Hepatocyte (in vitro differentiated cells): ENCODE measurements at regions not wholly inside any gene's neighbourhood (a gene's known extent, or its start where the extent isn't known, plus 50 kb on each side); places are given as distances from the start of the nearest gene placed in this dataset.

Source experiments
- DNase-seq: peaks from one replicate; pipeline ENCODE4 v3.0.0-alpha.2; 2016; ENCODE audit warnings: low spot score
- H2AFZ ChIP-seq: fragments of 200-600 bp; sonication (generic); 2 replicates; pipeline ENCODE4 v1.6.0; 2016; ENCODE audit warnings: antibody characterized with exemption, mild to moderate bottlenecking
- H3K27ac ChIP-seq: fragments of 200-600 bp; sonication (generic); 2 replicates; pipeline ENCODE4 v1.5.1; 2016; ENCODE audit warnings: mild to moderate bottlenecking
- H3K27me3 ChIP-seq: fragments of 200-600 bp; sonication (generic); 2 replicates; pipeline ENCODE4 v1.6.1; 2016
- H3K36me3 ChIP-seq: fragments of 200-600 bp; sonication (generic); replicated peaks from 2 replicates; pipeline ENCODE4 v1.5.1; 2016; ENCODE audit warnings: low read depth; ENCODE audit not compliant: insufficient read depth
- H3K4me1 ChIP-seq: fragments of 200-600 bp; sonication (generic); 2 replicates; pipeline ENCODE4 v1.5.1; 2016; ENCODE audit warnings: mild to moderate bottlenecking, moderate library complexity; ENCODE audit not compliant: insufficient read depth
- H3K4me2 ChIP-seq: fragments of 200-600 bp; sonication (generic); 2 replicates; pipeline ENCODE4 v1.6.0; 2016
- H3K4me3 ChIP-seq: fragments of 200-600 bp; sonication (generic); 2 replicates; pipeline ENCODE4 v1.5.1; 2016; ENCODE audit warnings: mild to moderate bottlenecking
- H3K79me2 ChIP-seq: fragments of 200-600 bp; sonication (generic); 2 replicates; pipeline ENCODE4 v1.6.0; 2017; ENCODE audit warnings: mild to moderate bottlenecking
- H3K9me2 ChIP-seq: fragments of 200-600 bp; sonication (generic); replicated peaks from 2 replicates; pipeline ENCODE4 v1.6.0; 2017; ENCODE audit warnings: mild to moderate bottlenecking; ENCODE audit not compliant: insufficient read depth
- H3K9me3 ChIP-seq: fragments of 200-600 bp; sonication (generic); 2 replicates; pipeline ENCODE4 v1.5.1; 2016; ENCODE audit warnings: low read depth, mild to moderate bottlenecking
- H4K20me1 ChIP-seq: fragments of 200-600 bp; sonication (generic); 2 replicates; pipeline ENCODE4 v1.6.0; 2016; ENCODE audit warnings: mild to moderate bottlenecking; ENCODE audit not compliant: insufficient read depth, poor library complexity, severe bottlenecking
- CTCF ChIP-seq: fragments of 200-600 bp; sonication (generic); IDR thresholded peaks from 2 replicates; pipeline ENCODE4 v1.5.1; 2016; ENCODE audit warnings: antibody characterized with exemption, mild to moderate bottlenecking; ENCODE audit not compliant: poor library complexity
- EZH2 ChIP-seq: fragments of 200-600 bp; sonication (generic); IDR thresholded peaks from 2 replicates; pipeline ENCODE4 v1.6.1; 2016; ENCODE audit warnings: antibody characterized with exemption, mild to moderate bottlenecking, borderline replicate concordance
- EZH2phosphoT487 ChIP-seq: fragments of 200-600 bp; sonication (generic); IDR thresholded peaks from one replicate; pipeline ENCODE4 v1.6.1; 2018; ENCODE audit warnings: antibody characterized with exemption, mild to moderate bottlenecking, low read depth, moderate library complexity; ENCODE audit not compliant: unreplicated experiment, severe bottlenecking
- WGBS: methylation state at CpG from one replicate; pipeline ENCODE4 v1.1.6; 2016; ENCODE audit warnings: low lambda C conversion rate; ENCODE audit errors: missing lambda C conversion rate; 5-methylcytosine and 5-hydroxymethylcytosine counted together

DNA sequence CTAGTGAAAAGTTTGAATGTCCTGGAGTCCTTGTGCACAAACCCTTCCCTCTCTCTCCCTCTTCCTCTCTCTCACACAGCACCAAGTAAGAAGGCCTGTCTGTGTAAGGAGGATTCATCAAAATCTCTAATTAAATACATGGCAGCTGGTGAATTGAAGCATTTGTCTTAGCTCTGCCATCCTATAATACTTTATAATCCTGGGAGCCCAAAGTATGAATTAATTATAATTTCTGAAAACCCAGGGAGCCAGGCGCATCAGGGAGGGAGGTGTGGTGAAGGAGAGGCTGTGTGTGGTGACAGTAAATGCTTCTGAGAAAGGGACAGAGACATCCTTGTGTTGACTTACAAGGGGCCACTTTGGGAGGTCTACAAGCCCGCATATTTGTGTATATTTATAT is 691.4 kb upstream of the EEF2KMT start:
- Histone ChIP-seq H3K4me3 (no peak overlapping the region), H3K9me2 (no peaks in the 10 kb centered on the region), H4K20me1 (no peaks in the 10 kb centered on the region), H3K4me2 (no peak overlapping the region), H3K79me2 (no peaks in the 10 kb centered on the region), H3K27ac (no peak overlapping the region), H3K27me3 (no peaks in the 10 kb centered on the region), H2AFZ (no peak overlapping the region), H3K4me1 (no peaks in the 10 kb centered on the region), H3K9me3 (no peaks in the 10 kb centered on the region), H3K36me3 (no peaks in the 10 kb centered on the region)
- WGBS, result 57% methylated on average over 2 of the region's 2 CpGs
- no peak for TF ChIP-seq EZH2
- TF ChIP-seq EZH2phosphoT487, result no peak
- TF ChIP-seq CTCF, result no peak
- DNase-seq, result no peak

- no peaks in the 10 kb centered on the region for H3K27me3 ChIP-seq
- TF ChIP-seq EZH2 (no peak), CTCF (no peak), EZH2phosphoT487 (no peak)
- WGBS, result 95% methylated on average over 4 of the region's 4 CpGs
- H2AFZ ChIP-seq, result no peak overlapping the region
- no peaks in the 10 kb centered on the region for H3K9me2 ChIP-seq
- no peak overlapping the region for H3K27ac ChIP-seq
- no peaks in the 10 kb centered on the region for H3K36me3 ChIP-seq
- no peak overlapping the region for H3K4me2 ChIP-seq
- H4K20me1 ChIP-seq, result no peaks in the 10 kb centered on the region
- no peaks in the 10 kb centered on the region for H3K9me3 ChIP-seq
- H3K4me1 ChIP-seq, result no peaks in the 10 kb centered on the region
- DNase-seq, result no peak
- H3K79me2 ChIP-seq, result no peaks in the 10 kb centered on the region
- no peak overlapping the region for H3K4me3 ChIP-seq
Observed at GRCh38 chr16:5781436-5781835, 683.8 kb upstream of the EEF2KMT start.

GRCh38 chr16:5776876-5777275 is 679.3 kb upstream of the EEF2KMT start:
- Histone ChIP-seq H3K79me2 (no peaks in the 10 kb centered on the region), H3K27ac (no peak overlapping the region), H3K36me3 (no peaks in the 10 kb centered on the region), H2AFZ (no peak overlapping the region), H3K27me3 (no peaks in the 10 kb centered on the region), H3K4me3 (no peak overlapping the region), H3K4me2 (no peak overlapping the region), H3K4me1 (no peaks in the 10 kb centered on the region), H3K9me2 (no peaks in the 10 kb centered on the region), H4K20me1 (no peaks in the 10 kb centered on the region), H3K9me3 (no peaks in the 10 kb centered on the region)
- TF ChIP-seq EZH2phosphoT487 (no peak), EZH2 (no peak), CTCF (no peak)
- DNase-seq, result no peak
- 44% methylated on average over 2 of the region's 2 CpGs for WGBS

GRCh38 chr16:5775916-5776315 is 678.3 kb upstream of the EEF2KMT start:
- Histone ChIP-seq H4K20me1 (no peaks in the 10 kb centered on the region), H3K27ac (no peak overlapping the region), H3K36me3 (no peaks in the 10 kb centered on the region), H2AFZ (no peak overlapping the region), H3K79me2 (no peaks in the 10 kb centered on the region), H3K27me3 (no peaks in the 10 kb centered on the region), H3K4me2 (no peak overlapping the region), H3K9me2 (no peaks in the 10 kb centered on the region), H3K9me3 (no peaks in the 10 kb centered on the region), H3K4me3 (no peak overlapping the region), H3K4me1 (no peaks in the 10 kb centered on the region)
- TF ChIP-seq CTCF (no peak), EZH2phosphoT487 (no peak), EZH2 (no peak)
- no peak for DNase-seq
- 88% methylated on average over 5 of the region's 5 CpGs for WGBS
